CD14-positive monocyte (primary cell): ENCODE measurements at regions not wholly inside any gene's neighbourhood (a gene's known extent, or its start where the extent isn't known, plus 50 kb on each side); places are given as distances from the start of the nearest gene placed in this dataset.

Experiments used
- DNase-seq, 3 donors: peaks; one replicate each; pipeline ENCODE4 v3.0.0-alpha.2; 2011 to 2022
- H2AFZ ChIP-seq: 2 replicates; pipeline ENCODE4 v1.6.0; 2012; ENCODE audit warnings: mild to moderate bottlenecking, low read depth, low read length, inconsistent platforms; ENCODE audit not compliant: insufficient read depth, poor library complexity, severe bottlenecking
- H3K27ac ChIP-seq, 2 donors: 1 replicate in 1 of 2; 2 replicates in 1 of 2; pipeline ENCODE4 v1.5.1; 2012 to 2013; ENCODE audit warnings: low read length in 2 of 2, control low read depth in 1 of 2, inconsistent platforms in 1 of 2, low read depth in 1 of 2, mild to moderate bottlenecking in 1 of 2
- H3K27me3 ChIP-seq, 2 donors: one replicate each; pipeline versions ENCODE4 v1.6.0 to v1.6.1; 2011 to 2013; ENCODE audit warnings: low read length in 2 of 2; ENCODE audit not compliant: control insufficient read depth in 2 of 2, insufficient read depth in 2 of 2
- H3K36me3 ChIP-seq, 2 donors: replicated peaks in 1 of 2; 1 replicate in 1 of 2; 2 replicates in 1 of 2; pipeline versions ENCODE4 v1.5.1 to v1.6.1; 2012 to 2013; ENCODE audit warnings: low read length in 2 of 2, control low read depth in 1 of 2, inconsistent platforms in 1 of 2, mild to moderate bottlenecking in 1 of 2; ENCODE audit not compliant: insufficient read depth in 2 of 2, control insufficient read depth in 1 of 2
- H3K4me1 ChIP-seq, 2 donors: 1 replicate in 1 of 2; 2 replicates in 1 of 2; pipeline versions ENCODE4 v1.5.1 to v1.6.1; 2012 to 2013; ENCODE audit warnings: low read length in 2 of 2, control low read depth in 1 of 2, inconsistent platforms in 1 of 2, mild to moderate bottlenecking in 1 of 2, moderate library complexity in 1 of 2; ENCODE audit not compliant: insufficient read depth in 2 of 2, control insufficient read depth in 1 of 2
- H3K4me2 ChIP-seq: replicated peaks from 2 replicates; pipeline ENCODE3; 2012; ENCODE audit warnings: low read length, moderate library complexity, mild to moderate bottlenecking; ENCODE audit not compliant: poor library complexity, severe bottlenecking; ENCODE audit errors: extremely low read depth
- H3K4me3 ChIP-seq, 3 experiments: fragments of 200-600 bp in 1 of 3; sonication (generic) in 1 of 3; replicated peaks in 1 of 3; 1 replicate in 2 of 3; 2 replicates in 1 of 3; pipeline ENCODE4 v1.5.1; 2011 to 2013; ENCODE audit warnings: low read length in 3 of 3, mild to moderate bottlenecking in 3 of 3, control low read depth in 2 of 3, low read depth in 2 of 3, inconsistent platforms in 1 of 3, moderate library complexity in 1 of 3
- H3K79me2 ChIP-seq: 2 replicates; pipeline ENCODE4 v1.6.0; 2012; ENCODE audit warnings: mild to moderate bottlenecking, control low read depth, inconsistent platforms, low read length, moderate library complexity; ENCODE audit not compliant: insufficient read depth
- H3K9ac ChIP-seq: 2 replicates; pipeline ENCODE4 v1.6.0; 2017; ENCODE audit warnings: low read length, mild to moderate bottlenecking; ENCODE audit not compliant: insufficient read depth, poor library complexity, severe bottlenecking
- H3K9me3 ChIP-seq, 2 donors: replicated peaks in 1 of 2; 1 replicate in 1 of 2; 2 replicates in 1 of 2; pipeline versions ENCODE4 v1.5.1 to v1.6.1; 2012 to 2013; ENCODE audit warnings: low read length in 2 of 2, control low read depth in 1 of 2; ENCODE audit not compliant: control insufficient read depth in 1 of 2, insufficient read depth in 1 of 2
- H4K20me1 ChIP-seq: 2 replicates; pipeline ENCODE4 v1.6.0; 2012; ENCODE audit warnings: mild to moderate bottlenecking, low read length, control low read depth, moderate library complexity; ENCODE audit not compliant: insufficient read depth
- H3K27ac Mint-ChIP-seq, 7 donors: one replicate each; pipeline ENCODE4 v1.8.0; 2020; ENCODE audit warnings: mild to moderate bottlenecking in 7 of 7, mixed read lengths in 7 of 7, moderate library complexity in 6 of 7, inconsistent platforms in 2 of 7
- H3K27me3 Mint-ChIP-seq, 3 donors: one replicate each; pipeline ENCODE4 v1.8.0; 2021 to 2022; ENCODE audit warnings: low read depth in 3 of 3, mild to moderate bottlenecking in 3 of 3, mixed read lengths in 3 of 3, moderate library complexity in 3 of 3, inconsistent platforms in 1 of 3
- H3K36me3 Mint-ChIP-seq, 2 donors: one replicate each; pipeline ENCODE4 v1.8.0; 2020; ENCODE audit warnings: mixed read lengths in 2 of 2, inconsistent platforms in 1 of 2, mild to moderate bottlenecking in 1 of 2
- H3K4me1 Mint-ChIP-seq: one replicate; pipeline ENCODE4 v1.8.0; 2020; ENCODE audit warnings: mild to moderate bottlenecking, mixed read lengths
- H3K4me3 Mint-ChIP-seq, 2 donors: one replicate each; pipeline ENCODE4 v1.8.0; 2020; ENCODE audit warnings: mild to moderate bottlenecking in 2 of 2, mixed read lengths in 2 of 2, moderate library complexity in 1 of 2
- H3K9me3 Mint-ChIP-seq, 7 donors: one replicate each; pipeline ENCODE4 v1.8.0; 2020 to 2022; ENCODE audit warnings: mixed read lengths in 7 of 7, mild to moderate bottlenecking in 6 of 7, moderate library complexity in 6 of 7, inconsistent platforms in 2 of 7
- WGBS: methylation state at CpG from one replicate; pipeline ENCODE4 v1.1.5; 2013; ENCODE audit warnings: missing lambda C conversion rate; ENCODE audit not compliant: insufficient coverage; 5-methylcytosine and 5-hydroxymethylcytosine counted together
- intact Hi-C, 2 donors: fragments of 100-400 bp; cut with micrococcal nuclease; formaldehyde crosslinking; loops; one replicate each; pipeline versions ENCODE4 v1.15.0 to v1.15.1; 2023
- TF ChIP-seq, protein P1 (sequence below): fragments of 200-600 bp; IDR thresholded peaks from one replicate; pipeline ENCODE4 v1.8.0; 2022; ENCODE audit warnings: antibody characterized with exemption, mild to moderate bottlenecking

GRCh38 chr10:70977625-70978024, 89.3 kb upstream of the PCBD1 start:
- H3K4me1 Mint-ChIP-seq, result peaks cover 2% of the 10 kb centered on the region
- H3K36me3 Mint-ChIP-seq, result no peaks in the 10 kb centered on the region
- Histone ChIP-seq H3K4me1 (no peaks in the 10 kb centered on the region), H3K4me3 (no peak overlapping the region), H3K27ac (no peak overlapping the region), H3K36me3 (no peaks in the 10 kb centered on the region), H4K20me1 (no peaks in the 10 kb centered on the region), H3K79me2 (no peaks in the 10 kb centered on the region), H3K4me2 (no peak overlapping the region), H3K27me3 (no peaks in the 10 kb centered on the region), H2AFZ (no peak overlapping the region), H3K9ac (no peak overlapping the region), H3K9me3 (no peaks in the 10 kb centered on the region)
- 90% methylated on average over 7 of the region's 11 CpGs for WGBS
- intact Hi-C loops, result no loop called here
- DNase-seq, result no peak
- H3K27ac Mint-ChIP-seq, result no peak overlapping the region
- H3K27me3 Mint-ChIP-seq, result peaks cover 0 to 4% (median 1%) of the 10 kb centered on the region in 3 donors
- H3K9me3 Mint-ChIP-seq, result peaks cover 0 to 7% (median 0%) of the 10 kb centered on the region in 7 donors
- H3K4me3 Mint-ChIP-seq, result no peak overlapping the region
- TF ChIP-seq, protein P1, sequence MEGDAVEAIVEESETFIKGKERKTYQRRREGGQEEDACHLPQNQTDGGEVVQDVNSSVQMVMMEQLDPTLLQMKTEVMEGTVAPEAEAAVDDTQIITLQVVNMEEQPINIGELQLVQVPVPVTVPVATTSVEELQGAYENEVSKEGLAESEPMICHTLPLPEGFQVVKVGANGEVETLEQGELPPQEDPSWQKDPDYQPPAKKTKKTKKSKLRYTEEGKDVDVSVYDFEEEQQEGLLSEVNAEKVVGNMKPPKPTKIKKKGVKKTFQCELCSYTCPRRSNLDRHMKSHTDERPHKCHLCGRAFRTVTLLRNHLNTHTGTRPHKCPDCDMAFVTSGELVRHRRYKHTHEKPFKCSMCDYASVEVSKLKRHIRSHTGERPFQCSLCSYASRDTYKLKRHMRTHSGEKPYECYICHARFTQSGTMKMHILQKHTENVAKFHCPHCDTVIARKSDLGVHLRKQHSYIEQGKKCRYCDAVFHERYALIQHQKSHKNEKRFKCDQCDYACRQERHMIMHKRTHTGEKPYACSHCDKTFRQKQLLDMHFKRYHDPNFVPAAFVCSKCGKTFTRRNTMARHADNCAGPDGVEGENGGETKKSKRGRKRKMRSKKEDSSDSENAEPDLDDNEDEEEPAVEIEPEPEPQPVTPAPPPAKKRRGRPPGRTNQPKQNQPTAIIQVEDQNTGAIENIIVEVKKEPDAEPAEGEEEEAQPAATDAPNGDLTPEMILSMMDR, result no peak

GRCh38 chr10:70978181-70978580, 89.8 kb upstream of the PCBD1 start:
- Histone ChIP-seq H3K79me2 (no peaks in the 10 kb centered on the region), H4K20me1 (no peaks in the 10 kb centered on the region), H3K9ac (no peak overlapping the region), H2AFZ (no peak overlapping the region), H3K9me3 (no peaks in the 10 kb centered on the region), H3K4me3 (no peak overlapping the region), H3K36me3 (no peaks in the 10 kb centered on the region), H3K4me2 (no peak overlapping the region), H3K4me1 (no peaks in the 10 kb centered on the region), H3K27ac (no peak overlapping the region), H3K27me3 (no peaks in the 10 kb centered on the region)
- H3K36me3 Mint-ChIP-seq, result no peaks in the 10 kb centered on the region
- peaks cover 0 to 3% (median 0%) of the 10 kb centered on the region in 7 donors for H3K9me3 Mint-ChIP-seq
- H3K27ac Mint-ChIP-seq, result no peak overlapping the region
- 98% methylated on average over 6 of the region's 6 CpGs for WGBS
- H3K4me1 Mint-ChIP-seq, result peaks cover 2% of the 10 kb centered on the region
- no peak overlapping the region for H3K4me3 Mint-ChIP-seq
- H3K27me3 Mint-ChIP-seq, result peaks cover 0 to 4% (median 1%) of the 10 kb centered on the region in 3 donors
- intact Hi-C loops, result no loop called here
- no peak for DNase-seq
- TF ChIP-seq, protein P1, result no peak
